ENCODE measurements at regions not wholly inside any gene's neighbourhood (a gene's known extent, or its start where the extent isn't known, plus 50 kb on each side); places are given as distances from the start of the nearest gene placed in this dataset.
"Not testable (repeated sequence)": the region's sequence is repeated elsewhere in the genome, so short reads cannot be mapped to it uniquely, and the experiment has no call there.

- no peak for ATAC-seq
- TF ChIP-seq CTCF (IDR thresholded peaks at IDR 0.05) = no peak
- TF ChIP-seq POLR2A (IDR thresholded peaks at IDR 0.05) = no peak
- H3K4me3 ChIP-seq = no peak overlapping the region
- intact Hi-C loops (cut with DNase I) = no loop called here
- no peak overlapping the region for H3K27ac ChIP-seq
- no peaks in the 10 kb centered on the region for H3K36me3 ChIP-seq
- 82 to 88% (median 83%) methylated on average over 2 of the region's 2 CpGs for WGBS, 4 donors
- H3K4me1 ChIP-seq = no peaks in the 10 kb centered on the region
- H3K9me3 ChIP-seq = peaks cover 0 to 3% (median 0%) of the 10 kb centered on the region in 12 donors
- H3K27me3 ChIP-seq = no peaks in the 10 kb centered on the region
- DNase-seq = no peak
Measured at GRCh38 chr5:104494083-104494482, 931.5 kb upstream of the NUDT12 start.

- H3K36me3 ChIP-seq = no peaks in the 10 kb centered on the region
- TF ChIP-seq POLR2A (IDR thresholded peaks at IDR 0.05) = no peak
- no peak for TF ChIP-seq CTCF (IDR thresholded peaks at IDR 0.05)
- no peak overlapping the region for H3K4me3 ChIP-seq
- peaks cover 0 to 40% (median 13%) of the 10 kb centered on the region in 12 donors for H3K9me3 ChIP-seq
- no peaks in the 10 kb centered on the region for H3K4me1 ChIP-seq
- DNase-seq (no peak), ATAC-seq (no peak)
- no peaks in the 10 kb centered on the region for H3K27me3 ChIP-seq
- intact Hi-C loops (cut with DNase I) = no loop called here
- H3K27ac ChIP-seq = no peak overlapping the region
- 76 to 85% (median 83%) methylated on average over 3 of the region's 3 CpGs for WGBS, 4 donors
Measured at GRCh38 chr5:104472811-104473210, 910.2 kb upstream of the NUDT12 start.

DNA sequence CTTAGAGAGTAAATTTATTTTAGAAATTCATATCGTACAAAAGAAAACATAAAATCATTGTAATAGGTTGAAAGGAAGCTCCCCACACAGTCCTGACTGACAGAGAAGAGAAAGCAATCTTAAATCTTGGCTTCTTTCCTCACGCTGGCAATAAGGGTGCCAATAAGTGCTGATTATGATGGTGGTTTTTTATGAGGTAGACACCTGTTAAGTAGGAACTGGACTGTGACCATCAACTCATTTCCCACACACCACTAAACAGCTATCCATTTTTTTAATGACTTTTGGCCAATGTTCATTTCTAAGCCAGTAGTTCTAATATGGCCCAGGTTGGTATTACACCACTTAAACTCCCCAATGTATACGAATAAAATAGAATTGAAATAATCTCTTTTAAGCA, 893.5 kb upstream of the NUDT12 start:
- Histone ChIP-seq H3K9me3 (peaks cover 0 to 12% (median 1%) of the 10 kb centered on the region in 12 donors), H3K36me3 (no peaks in the 10 kb centered on the region), H3K27ac (no peak overlapping the region), H3K27me3 (no peaks in the 10 kb centered on the region), H3K4me3 (no peak overlapping the region), H3K4me1 (no peaks in the 10 kb centered on the region)
- TF ChIP-seq CTCF (IDR thresholded peaks at IDR 0.05) (no peak), POLR2A (IDR thresholded peaks at IDR 0.05) (no peak)
- no peak for ATAC-seq
- DNase-seq = no peak
- 75 to 82% (median 78%) methylated on average over 3 of the region's 3 CpGs for WGBS, 4 donors
- intact Hi-C loops (cut with DNase I) = no loop called here

- Histone ChIP-seq H3K27me3 (no peaks in the 10 kb centered on the region), H3K4me3 (no peak overlapping the region), H3K4me1 (no peaks in the 10 kb centered on the region), H3K9me3 (no peaks in the 10 kb centered on the region), H3K36me3 (no peaks in the 10 kb centered on the region), H3K27ac (no peak overlapping the region)
- DNase-seq (no peak), ATAC-seq (no peak)
- intact Hi-C loops (cut with DNase I) = no loop called here
- WGBS, 4 donors = 48 to 81% (median 71%) methylated on average over 1 of the region's 1 CpG
- TF ChIP-seq CTCF (IDR thresholded peaks at IDR 0.05) = no peak
- TF ChIP-seq POLR2A (IDR thresholded peaks at IDR 0.05) = no peak
Measured at GRCh38 chr5:104452550-104452949, 890.0 kb upstream of the NUDT12 start.

GRCh38 chr5:104451911-104452310, 889.3 kb upstream of the NUDT12 start:
- intact Hi-C loops (cut with DNase I); DNase-seq; H3K27me3 ChIP-seq; H3K27ac ChIP-seq; H3K36me3 ChIP-seq; ATAC-seq; H3K9me3 ChIP-seq; H3K4me1 ChIP-seq; H3K4me3 ChIP-seq: not testable (repeated sequence)
- WGBS, 4 donors = 90 to 93% (median 92%) methylated on average over 28 of the region's 28 CpGs
